Ascending aorta (tissue), 2 donors: ENCODE measurements at regions not wholly inside any gene's neighbourhood (a gene's known extent, or its start where the extent isn't known, plus 50 kb on each side); places are given as distances from the start of the nearest gene placed in this dataset.

Experiments used
- DNase-seq, 2 donors: peaks; one replicate each; pipeline ENCODE4 v3.0.0-alpha.2; 2019; ENCODE audit warnings: low spot score in 2 of 2
- H3K27ac ChIP-seq, 2 donors: fragments of 200-600 bp; sonication (generic); one replicate each; pipeline ENCODE4 v1.5.1; 2016 to 2017; ENCODE audit warnings: mild to moderate bottlenecking in 1 of 2
- H3K27me3 ChIP-seq: fragments of 200-600 bp; sonication (generic); one replicate; pipeline ENCODE4 v1.5.1; 2017
- H3K36me3 ChIP-seq, 2 donors: fragments of 200-600 bp; sonication (generic); one replicate each; pipeline ENCODE4 v1.5.1; 2016
- H3K4me1 ChIP-seq, 2 donors: fragments of 200-600 bp; sonication (generic); one replicate each; pipeline ENCODE4 v1.5.1; 2016 to 2017; ENCODE audit warnings: mild to moderate bottlenecking in 1 of 2
- H3K4me3 ChIP-seq, 2 donors: fragments of 200-600 bp; sonication (generic); one replicate each; pipeline ENCODE4 v1.5.1; 2016 to 2017; ENCODE audit warnings: mild to moderate bottlenecking in 1 of 2
- H3K9me3 ChIP-seq, 2 donors: fragments of 200-600 bp; sonication (generic); one replicate each; pipeline ENCODE4 v1.5.1; 2016
- intact Hi-C: fragments of 100-400 bp; cut with DNase I; formaldehyde crosslinking; loops from one replicate; pipeline ENCODE4 v1.15.1; 2023
- TF ChIP-seq, protein P1 (sequence below), 3 experiments: fragments of 200-600 bp in 2 of 3; fragments of 450-650 bp in 1 of 3; sonication (generic) in 2 of 3; IDR thresholded peaks; one replicate each; pipeline ENCODE4 v1.5.1; 2016 to 2019; ENCODE audit warnings: antibody characterized with exemption in 3 of 3, mild to moderate bottlenecking in 1 of 3, moderate library complexity in 1 of 3

DNA sequence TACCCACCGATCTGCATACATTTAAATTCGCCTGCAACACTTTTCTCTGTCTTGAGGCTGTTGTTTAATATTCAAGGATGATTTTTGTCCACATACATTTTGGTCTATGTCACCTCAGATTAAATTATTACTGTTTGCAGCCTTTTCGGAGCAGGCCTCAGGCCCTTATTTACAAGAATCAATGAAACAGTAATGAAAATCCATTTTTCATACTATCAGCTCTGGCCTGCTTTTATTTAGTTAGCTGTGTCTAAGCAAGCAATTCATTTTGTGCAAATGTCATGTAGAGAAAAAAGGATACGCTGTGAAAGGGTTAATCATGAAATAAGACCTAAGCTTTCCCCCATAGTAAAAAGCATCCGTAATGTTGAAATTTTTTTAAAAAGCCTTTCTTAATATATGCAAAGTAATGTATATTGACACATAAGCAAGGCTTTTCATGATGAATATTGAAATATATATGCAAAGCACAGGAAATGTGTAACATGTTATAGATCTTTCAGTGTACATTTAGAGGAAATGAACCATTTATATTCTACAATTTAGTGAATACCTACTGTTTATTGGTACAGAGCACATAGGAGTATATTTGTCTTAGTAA is 1135.3 kb upstream of the ZEB2 start:
- Histone ChIP-seq H3K4me1 (no peaks in the 10 kb centered on the region), H3K9me3 (no peaks in the 10 kb centered on the region), H3K27ac (no peak overlapping the region), H3K27me3 (no peaks in the 10 kb centered on the region), H3K4me3 (no peak overlapping the region), H3K36me3 (no peaks in the 10 kb centered on the region)
- DNase-seq, result no peak
- intact Hi-C loops, result no loop called here
- TF ChIP-seq, protein P1, sequence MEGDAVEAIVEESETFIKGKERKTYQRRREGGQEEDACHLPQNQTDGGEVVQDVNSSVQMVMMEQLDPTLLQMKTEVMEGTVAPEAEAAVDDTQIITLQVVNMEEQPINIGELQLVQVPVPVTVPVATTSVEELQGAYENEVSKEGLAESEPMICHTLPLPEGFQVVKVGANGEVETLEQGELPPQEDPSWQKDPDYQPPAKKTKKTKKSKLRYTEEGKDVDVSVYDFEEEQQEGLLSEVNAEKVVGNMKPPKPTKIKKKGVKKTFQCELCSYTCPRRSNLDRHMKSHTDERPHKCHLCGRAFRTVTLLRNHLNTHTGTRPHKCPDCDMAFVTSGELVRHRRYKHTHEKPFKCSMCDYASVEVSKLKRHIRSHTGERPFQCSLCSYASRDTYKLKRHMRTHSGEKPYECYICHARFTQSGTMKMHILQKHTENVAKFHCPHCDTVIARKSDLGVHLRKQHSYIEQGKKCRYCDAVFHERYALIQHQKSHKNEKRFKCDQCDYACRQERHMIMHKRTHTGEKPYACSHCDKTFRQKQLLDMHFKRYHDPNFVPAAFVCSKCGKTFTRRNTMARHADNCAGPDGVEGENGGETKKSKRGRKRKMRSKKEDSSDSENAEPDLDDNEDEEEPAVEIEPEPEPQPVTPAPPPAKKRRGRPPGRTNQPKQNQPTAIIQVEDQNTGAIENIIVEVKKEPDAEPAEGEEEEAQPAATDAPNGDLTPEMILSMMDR (IDR thresholded peaks at IDR 0.05), result no peak

DNA sequence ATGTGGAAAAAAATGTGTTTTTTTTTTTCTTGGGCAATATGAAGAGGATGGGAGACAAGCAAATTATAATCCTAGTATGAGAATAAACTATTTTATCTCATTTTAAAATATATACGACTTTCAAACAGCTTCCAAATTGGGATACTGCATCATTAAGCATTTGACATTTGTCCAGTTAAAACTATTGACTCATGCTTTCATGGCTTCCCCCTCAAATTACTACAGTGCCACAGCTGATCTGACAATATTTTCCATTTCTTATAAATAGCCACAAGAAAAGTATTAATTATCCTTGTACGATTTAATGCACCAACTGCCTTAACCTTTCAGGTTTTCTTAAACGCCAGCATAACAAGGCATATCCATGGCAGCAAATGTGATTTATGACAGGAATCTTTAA is 1134.8 kb upstream of the ZEB2 start:
- intact Hi-C loops, result no loop called here
- TF ChIP-seq, protein P1 (IDR thresholded peaks at IDR 0.05), result no peak
- Histone ChIP-seq H3K27ac (no peak overlapping the region), H3K4me1 (no peaks in the 10 kb centered on the region), H3K27me3 (no peaks in the 10 kb centered on the region), H3K9me3 (no peaks in the 10 kb centered on the region), H3K4me3 (no peak overlapping the region), H3K36me3 (no peaks in the 10 kb centered on the region)
- DNase-seq, result no peak

DNA sequence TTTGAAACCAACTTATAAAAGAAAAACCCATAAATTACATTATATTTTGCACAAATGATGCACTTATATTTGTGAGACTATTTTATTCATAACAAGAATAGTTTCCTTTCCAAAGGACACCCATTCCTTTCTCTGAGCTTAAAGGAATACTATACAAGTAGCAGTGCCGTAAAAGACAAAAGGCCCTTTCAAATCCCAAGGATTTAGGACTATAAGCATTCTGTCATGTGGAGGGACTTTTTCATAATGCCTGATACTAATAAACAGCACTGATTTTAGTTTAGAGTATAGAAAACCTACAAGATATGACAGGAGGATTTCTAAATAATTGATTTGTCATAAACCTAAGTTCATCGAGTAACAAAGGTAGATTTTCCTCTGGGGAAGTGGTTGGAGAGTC is 1134.2 kb upstream of the ZEB2 start:
- Histone ChIP-seq H3K27me3 (no peaks in the 10 kb centered on the region), H3K27ac (no peak overlapping the region), H3K4me3 (no peak overlapping the region), H3K9me3 (no peaks in the 10 kb centered on the region), H3K36me3 (no peaks in the 10 kb centered on the region), H3K4me1 (no peaks in the 10 kb centered on the region)
- TF ChIP-seq, protein P1 (IDR thresholded peaks at IDR 0.05), result no peak
- intact Hi-C loops, result no loop called here
- no peak for DNase-seq

DNA sequence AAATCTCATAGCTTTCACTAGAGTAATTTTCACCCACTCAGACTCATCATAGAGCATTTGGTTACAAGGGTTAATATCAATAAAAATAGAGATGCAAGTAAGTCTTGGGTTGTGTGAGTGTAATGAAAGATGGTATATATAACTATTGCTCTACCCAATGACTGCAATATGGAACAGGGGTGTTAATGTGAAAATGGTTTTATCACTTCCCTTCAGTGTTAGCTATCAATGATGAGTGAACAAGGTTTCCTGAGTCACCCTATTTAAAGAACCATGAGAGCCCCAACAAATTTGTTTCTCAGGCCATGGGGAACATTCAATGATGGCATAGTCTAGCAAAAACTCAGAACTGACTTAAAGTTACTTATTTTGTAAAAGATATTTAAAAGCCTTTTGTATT is 1133.6 kb upstream of the ZEB2 start:
- intact Hi-C loops, result no loop called here
- no peaks in the 10 kb centered on the region for H3K9me3 ChIP-seq
- no peak overlapping the region for H3K4me3 ChIP-seq
- no peaks in the 10 kb centered on the region for H3K36me3 ChIP-seq
- H3K27ac ChIP-seq, result no peak overlapping the region
- no peak for DNase-seq
- H3K4me1 ChIP-seq, result no peaks in the 10 kb centered on the region
- no peaks in the 10 kb centered on the region for H3K27me3 ChIP-seq
- TF ChIP-seq, protein P1 (IDR thresholded peaks at IDR 0.05), result no peak

DNA sequence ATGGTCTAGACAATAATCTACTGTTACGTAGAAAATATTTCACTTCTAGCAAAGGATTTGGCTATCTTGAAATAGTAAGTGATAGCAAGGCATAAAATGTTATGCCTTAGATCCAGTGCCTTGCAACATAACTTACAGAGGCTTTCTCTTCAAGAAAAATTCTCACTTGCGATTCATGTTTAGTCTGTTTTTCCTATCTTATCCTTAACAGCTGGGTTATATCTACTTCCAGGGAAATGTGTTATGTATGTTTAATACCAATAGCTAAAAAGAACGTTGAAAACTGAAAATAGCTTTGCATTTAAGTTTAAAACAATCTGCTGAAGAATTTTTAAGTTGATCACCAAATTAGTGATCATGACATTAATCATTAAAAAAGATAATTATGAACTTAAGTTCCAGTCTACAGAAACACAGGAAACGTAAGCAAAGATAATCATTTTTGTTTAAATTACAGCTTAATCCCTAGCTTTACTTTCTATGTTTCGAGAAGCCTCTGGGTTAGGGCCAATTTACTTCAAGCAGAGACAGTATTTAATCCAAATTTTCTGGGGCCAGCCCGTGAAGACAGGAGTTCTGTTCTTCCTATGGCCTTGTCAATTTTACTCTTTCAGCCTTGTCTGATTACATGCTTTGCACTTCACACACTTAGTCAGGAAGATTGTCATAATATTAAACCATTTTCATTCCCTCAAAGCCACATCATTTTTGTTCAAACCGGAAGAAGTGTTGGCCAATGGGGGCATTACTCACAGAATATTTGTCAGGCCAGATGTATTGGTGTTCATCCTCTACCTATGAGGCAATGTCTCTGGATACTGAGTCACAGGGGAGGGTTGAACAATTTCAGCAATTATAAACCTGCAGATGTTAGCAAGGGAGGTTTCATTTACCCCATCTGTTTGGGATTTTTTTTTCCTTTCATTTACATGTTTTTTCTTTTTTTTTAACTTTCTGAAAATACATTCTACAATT is 1132.9 kb upstream of the ZEB2 start:
- intact Hi-C loops, result no loop called here
- Histone ChIP-seq H3K27ac (no peak overlapping the region), H3K36me3 (no peaks in the 10 kb centered on the region), H3K9me3 (no peaks in the 10 kb centered on the region), H3K4me1 (no peaks in the 10 kb centered on the region), H3K27me3 (no peaks in the 10 kb centered on the region), H3K4me3 (no peak overlapping the region)
- TF ChIP-seq, protein P1 (IDR thresholded peaks at IDR 0.05), result no peak
- no peak for DNase-seq
